ENCODE measurements at regions not wholly inside any gene's neighbourhood (a gene's known extent, or its start where the extent isn't known, plus 50 kb on each side); places are given as distances from the start of the nearest gene placed in this dataset.

- TF ChIP-seq CTCF (IDR thresholded peaks at IDR 0.05; ENCODE audit: low read depth, low read length) (no peak), EZH2phosphoT487 (IDR thresholded peaks at IDR 0.05; ENCODE audit: low read depth) (no peak)
Observed at GRCh38 chr21:25080141-25080540, 527.1 kb downstream of the MRPL39 start.

All from OCI-LY3 (cell line).